ENCODE measurements at regions not wholly inside any gene's neighbourhood (a gene's known extent, or its start where the extent isn't known, plus 50 kb on each side); places are given as distances from the start of the nearest gene placed in this dataset.

DNA sequence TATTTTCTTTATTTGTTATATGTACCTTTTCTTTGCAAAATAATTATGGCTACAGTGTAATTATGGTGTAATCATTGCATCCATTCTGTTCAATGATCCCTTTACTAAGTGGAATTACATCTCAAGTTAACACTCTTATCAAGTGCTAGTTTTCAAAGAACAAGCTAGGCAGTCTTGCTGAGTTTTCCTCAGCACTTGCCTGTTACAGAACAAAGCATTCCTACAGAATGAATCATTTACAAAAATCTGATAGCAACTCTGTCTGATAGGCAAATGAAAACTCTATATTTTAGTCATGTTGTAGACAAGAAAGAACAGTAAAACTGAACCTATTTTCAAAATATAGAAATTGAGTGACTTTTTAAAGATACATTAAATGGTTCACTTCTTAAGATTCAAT is 109.8 kb upstream of the POU3F2 start:
- H3K27me3 ChIP-seq = no peaks in the 10 kb centered on the region
- ATAC-seq = no peak
- no peaks in the 10 kb centered on the region for H3K36me3 ChIP-seq
- no peaks in the 10 kb centered on the region for H3K9me3 ChIP-seq
- H3K4me3 ChIP-seq = no peak overlapping the region
- H3K27ac ChIP-seq = no peak overlapping the region
- TF ChIP-seq, protein P1, sequence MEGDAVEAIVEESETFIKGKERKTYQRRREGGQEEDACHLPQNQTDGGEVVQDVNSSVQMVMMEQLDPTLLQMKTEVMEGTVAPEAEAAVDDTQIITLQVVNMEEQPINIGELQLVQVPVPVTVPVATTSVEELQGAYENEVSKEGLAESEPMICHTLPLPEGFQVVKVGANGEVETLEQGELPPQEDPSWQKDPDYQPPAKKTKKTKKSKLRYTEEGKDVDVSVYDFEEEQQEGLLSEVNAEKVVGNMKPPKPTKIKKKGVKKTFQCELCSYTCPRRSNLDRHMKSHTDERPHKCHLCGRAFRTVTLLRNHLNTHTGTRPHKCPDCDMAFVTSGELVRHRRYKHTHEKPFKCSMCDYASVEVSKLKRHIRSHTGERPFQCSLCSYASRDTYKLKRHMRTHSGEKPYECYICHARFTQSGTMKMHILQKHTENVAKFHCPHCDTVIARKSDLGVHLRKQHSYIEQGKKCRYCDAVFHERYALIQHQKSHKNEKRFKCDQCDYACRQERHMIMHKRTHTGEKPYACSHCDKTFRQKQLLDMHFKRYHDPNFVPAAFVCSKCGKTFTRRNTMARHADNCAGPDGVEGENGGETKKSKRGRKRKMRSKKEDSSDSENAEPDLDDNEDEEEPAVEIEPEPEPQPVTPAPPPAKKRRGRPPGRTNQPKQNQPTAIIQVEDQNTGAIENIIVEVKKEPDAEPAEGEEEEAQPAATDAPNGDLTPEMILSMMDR (IDR thresholded peaks at IDR 0.05) = no peak
- no peaks in the 10 kb centered on the region for H3K4me1 ChIP-seq

DNA sequence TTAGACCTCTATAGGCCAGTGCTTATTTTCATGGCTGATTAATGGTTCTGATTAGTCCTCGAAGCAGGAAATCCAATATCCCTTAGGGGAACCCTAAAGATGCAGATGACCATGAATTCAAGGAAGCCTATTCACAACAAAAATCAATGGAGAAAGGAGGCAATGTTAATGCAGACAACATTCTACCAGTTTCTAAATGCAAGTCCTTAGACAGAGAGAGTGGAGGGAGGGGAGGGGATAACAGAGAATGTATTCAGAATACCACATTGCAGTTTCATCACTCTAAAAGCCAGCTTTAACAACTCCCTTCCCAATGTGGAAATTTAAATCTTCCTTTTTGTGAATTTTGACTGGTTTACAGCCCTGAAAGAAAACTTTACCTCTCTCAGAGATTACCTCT is 87.1 kb upstream of the POU3F2 start:
- no peak overlapping the region for H3K27ac ChIP-seq
- 86% methylated on average over 1 of the region's 1 CpG; no CpG with 5 or more reads in 1 of the 2 donors for WGBS, 2 donors (ENCODE audit: low coverage in 1 of 2)
- no peaks in the 10 kb centered on the region for H3K36me3 ChIP-seq
- no peak for ATAC-seq
- TF ChIP-seq, protein P1 (IDR thresholded peaks at IDR 0.05) = no peak
- no peak for TF ChIP-seq POLR2AphosphoS5 (IDR thresholded peaks at IDR 0.05)
- TF ChIP-seq EP300 (IDR thresholded peaks at IDR 0.05) = no peak
- TF ChIP-seq POLR2A (IDR thresholded peaks at IDR 0.05) = no peak
- H3K4me3 ChIP-seq = no peak overlapping the region
- no peaks in the 10 kb centered on the region for H3K4me1 ChIP-seq
- H3K27me3 ChIP-seq = no peaks in the 10 kb centered on the region
- no peaks in the 10 kb centered on the region for H3K9me3 ChIP-seq

DNA sequence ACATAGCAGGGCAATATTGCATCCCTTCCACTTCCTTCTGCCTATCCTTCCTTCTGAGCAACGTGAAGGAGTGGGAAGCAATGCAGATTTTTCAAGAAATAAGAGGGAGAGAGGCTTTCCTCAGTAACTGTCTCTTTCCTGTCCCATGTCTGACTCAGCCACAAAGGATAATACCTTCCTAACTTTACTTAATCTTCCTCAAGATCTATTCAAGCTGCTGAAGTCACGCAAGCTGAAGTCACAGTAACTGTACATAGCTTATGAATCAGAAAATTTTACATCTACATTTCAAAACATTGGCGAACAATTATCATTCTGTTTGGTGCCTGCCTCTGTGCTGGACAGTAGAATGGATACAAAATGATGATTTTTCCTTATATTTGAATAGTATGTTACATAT is 86.4 kb upstream of the POU3F2 start:
- no peak for ATAC-seq
- 54 to 67% methylated on average over 2 to 3 of the region's 3 CpGs for WGBS, 2 donors (ENCODE audit: low coverage in 1 of 2)
- Histone ChIP-seq H3K27ac (no peak overlapping the region), H3K27me3 (no peaks in the 10 kb centered on the region), H3K4me3 (no peak overlapping the region), H3K9me3 (no peaks in the 10 kb centered on the region), H3K4me1 (no peaks in the 10 kb centered on the region), H3K36me3 (no peaks in the 10 kb centered on the region)
- no peak for TF ChIP-seq EP300 (IDR thresholded peaks at IDR 0.05)
- no peak for TF ChIP-seq POLR2A (IDR thresholded peaks at IDR 0.05)
- TF ChIP-seq POLR2AphosphoS5 (IDR thresholded peaks at IDR 0.05) = no peak
- TF ChIP-seq, protein P1 (IDR thresholded peaks at IDR 0.05) = no peak

DNA sequence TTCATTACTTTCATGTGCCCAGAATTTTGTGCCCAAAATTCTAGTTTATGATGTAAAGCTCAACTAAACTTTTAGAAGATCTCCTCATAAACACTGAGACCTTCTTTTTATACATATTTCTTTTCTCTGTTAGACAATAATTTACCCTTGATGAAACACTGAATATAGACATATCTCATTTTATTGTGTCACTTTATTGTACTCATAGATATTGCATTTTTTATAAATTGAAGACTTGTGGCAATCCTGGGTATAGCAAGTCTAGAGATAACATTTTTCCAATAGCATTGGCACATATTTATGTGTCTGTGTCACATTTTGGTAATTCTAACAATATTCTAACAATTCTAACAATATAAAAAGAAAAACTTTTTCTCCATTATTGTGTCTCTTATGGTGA is 74.9 kb upstream of the POU3F2 start:
- no peak for ATAC-seq
- H3K27me3 ChIP-seq = no peaks in the 10 kb centered on the region
- TF ChIP-seq POLR2A (IDR thresholded peaks at IDR 0.05) = no peak
- no peak for TF ChIP-seq EP300 (IDR thresholded peaks at IDR 0.05)
- TF ChIP-seq, protein P1 (IDR thresholded peaks at IDR 0.05) = no peak
- TF ChIP-seq POLR2AphosphoS5 (IDR thresholded peaks at IDR 0.05) = no peak
- H3K27ac ChIP-seq = no peak overlapping the region
- H3K4me1 ChIP-seq = no peaks in the 10 kb centered on the region
- H3K4me3 ChIP-seq = no peak overlapping the region
- no peaks in the 10 kb centered on the region for H3K36me3 ChIP-seq
- peaks cover 0 to 14% (median 0%) of the 10 kb centered on the region in 3 donors for H3K9me3 ChIP-seq

DNA sequence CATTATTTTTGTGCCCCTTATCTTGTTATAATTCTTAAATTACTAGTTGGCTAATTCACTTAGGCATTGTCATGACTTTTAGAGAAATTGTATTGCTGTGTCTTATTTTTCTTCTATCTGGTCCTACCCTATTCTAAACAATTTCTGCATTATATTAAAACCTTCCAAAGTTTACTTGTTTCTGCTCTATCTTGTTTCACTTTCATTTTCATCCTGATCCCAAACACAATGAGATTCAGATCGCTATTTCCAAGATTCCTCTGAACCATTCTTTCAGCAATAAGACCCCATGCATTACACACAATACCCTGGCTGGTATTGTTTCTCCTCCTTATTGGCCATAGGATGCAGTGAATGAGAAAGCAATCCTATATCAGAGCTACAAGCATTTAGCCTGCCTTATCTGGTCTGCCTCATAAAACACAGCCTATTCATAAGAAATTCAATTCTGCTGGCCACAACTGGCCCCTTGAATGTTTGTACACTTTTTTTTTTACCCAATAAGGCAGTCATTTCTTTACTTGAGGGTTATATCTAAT is 69.9 kb upstream of the POU3F2 start:
- Histone ChIP-seq H3K27ac (no peak overlapping the region), H3K4me3 (peak overlapping the region in 1 of 2 donors; percentile 6), H3K27me3 (peaks cover 8% of the 10 kb centered on the region), H3K36me3 (no peaks in the 10 kb centered on the region), H3K4me1 (no peaks in the 10 kb centered on the region), H3K9me3 (peaks cover 0 to 14% (median 0%) of the 10 kb centered on the region in 3 donors)
- no peak for TF ChIP-seq POLR2AphosphoS5 (IDR thresholded peaks at IDR 0.05)
- TF ChIP-seq EP300 (IDR thresholded peaks at IDR 0.05) = no peak
- TF ChIP-seq, protein P1 (IDR thresholded peaks at IDR 0.05) = no peak
- TF ChIP-seq POLR2A (IDR thresholded peaks at IDR 0.05) = no peak
- WGBS, 2 donors (ENCODE audit: low coverage in 1 of 2) = 64 to 75% methylated on average over 1 of the region's 1 CpG
- no peak for ATAC-seq

All from gastroesophageal sphincter (tissue), 4 donors.